ENCODE measurements at regions not wholly inside any gene's neighbourhood (a gene's known extent, or its start where the extent isn't known, plus 50 kb on each side); places are given as distances from the start of the nearest gene placed in this dataset.

DNA sequence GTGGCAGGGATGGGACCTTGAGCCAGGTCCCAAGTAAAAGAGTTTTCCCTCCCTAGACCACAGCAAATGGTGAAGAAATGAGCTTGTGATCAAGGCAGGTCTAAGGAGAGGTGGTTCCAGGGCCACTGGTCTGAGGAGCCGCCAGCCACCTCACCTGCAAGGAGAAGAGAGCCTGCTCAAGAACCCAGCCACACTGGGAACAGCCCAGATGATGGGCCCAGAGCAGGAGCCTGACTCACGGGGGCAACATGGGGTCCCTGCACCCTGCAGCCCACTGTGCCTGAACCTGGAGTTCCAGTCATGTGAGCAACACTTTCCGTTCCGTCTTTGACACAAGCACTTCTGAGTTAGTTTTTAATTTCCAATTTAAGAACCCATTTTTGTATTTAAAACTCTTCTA is 204.5 kb upstream of the CDH4 start:
- Histone ChIP-seq H2AFZ (replicated peaks; ENCODE audit: low read length, poor library complexity) (no peak overlapping the region), H2BK20ac (ENCODE audit: low read depth, low read length) (no peak overlapping the region), H3K27me3 (ENCODE audit: control insufficient read depth, insufficient read depth, low read length) (no peaks in the 10 kb centered on the region), H2AK5ac (ENCODE audit: low read depth, low read length) (no peak overlapping the region), H3K4me2 (ENCODE audit: low read depth, low read length) (no peak overlapping the region), H3K79me1 (ENCODE audit: low read depth in 1 of 2, low read length in 2 of 2) (no peaks in the 10 kb centered on the region), H3K36me3 (ENCODE audit: control insufficient read depth, insufficient read depth, low read length) (no peaks in the 10 kb centered on the region), H3K18ac (ENCODE audit: low read depth, low read length) (no peak overlapping the region), H3K4ac (ENCODE audit: low read depth, low read length) (no peak overlapping the region), H3K9me3 (ENCODE audit: control insufficient read depth, insufficient read depth, low read length) (peaks cover 16% of the 10 kb centered on the region), H4K8ac (ENCODE audit: low read depth in 2 of 2, low read length in 2 of 2) (no peak overlapping the region), H3K27ac (ENCODE audit: insufficient read depth, low read length) (no peak overlapping the region), H3K56ac (ENCODE audit: extremely low read depth, insufficient read depth, low read length) (no peak overlapping the region), H2BK5ac (ENCODE audit: low read depth, low read length, poor library complexity, severe bottlenecking) (no peak overlapping the region), H2BK120ac (ENCODE audit: low read depth, low read length) (no peak overlapping the region), H4K20me1 (ENCODE audit: insufficient read depth, low read length) (no peaks in the 10 kb centered on the region), H3K9me1 (ENCODE audit: insufficient read depth, low read length) (no peaks in the 10 kb centered on the region), H3K4me1 (ENCODE audit: control insufficient read depth, insufficient read depth, low read length) (no peaks in the 10 kb centered on the region), H4K91ac (ENCODE audit: insufficient read depth, low read depth, low read length) (no peak overlapping the region), H2AK9ac (replicated peaks; ENCODE audit: low read depth, low read length, poor library complexity) (no peak overlapping the region), H2BK15ac (ENCODE audit: low read depth, low read length) (no peak overlapping the region), H3K9ac (ENCODE audit: low read depth, low read length) (no peak overlapping the region), H3K23ac (ENCODE audit: low read depth, low read length) (no peak overlapping the region), H4K5ac (ENCODE audit: low read depth, low read length) (no peak overlapping the region), H3K4me3 (ENCODE audit: insufficient read depth, low read depth, low read length) (no peak overlapping the region), H3K14ac (replicated peaks; ENCODE audit: low read depth, low read length) (no peak overlapping the region)
- no peak for DNase-seq
- dilution Hi-C loops (cut with HindIII; ENCODE audit: low sequenced_read_pairs, unreplicated experiment), result no loop called here
- POLR2A ChIA-PET (ENCODE audit: unreplicated experiment), result no interaction called here
- intact Hi-C loops (cut with micrococcal nuclease), result no loop called here
- CTCF ChIA-PET, result no interaction called here
- 51% methylated on average over 2 of the region's 4 CpGs; no CpG with 5 or more reads in 1 of the 2 experiments for WGBS, 2 experiments (ENCODE audit: extremely low coverage in 2 of 2, insufficient read length in 1 of 2)
- in situ Hi-C loops (cut with MboI; ENCODE audit: low sequenced_read_pairs), result no loop called here
- no peak for ATAC-seq (ENCODE audit: low read depth)
- no peak for TF ChIP-seq MXI1 (IDR thresholded peaks at IDR 0.05; ENCODE audit: borderline replicate concordance, low read depth, low read length)
- TF ChIP-seq RAD21 (IDR thresholded peaks at IDR 0.05; ENCODE audit: low read length), result no peak
- TF ChIP-seq POLR2A (IDR thresholded peaks at IDR 0.05; ENCODE audit: low read depth, low read length), result no peak
- no peak for TF ChIP-seq MAFK (IDR thresholded peaks at IDR 0.05; ENCODE audit: low read depth, low read length)
- no peak for TF ChIP-seq NFE2L2 (IDR thresholded peaks at IDR 0.05; ENCODE audit: low read depth, low read length)
- TF ChIP-seq, protein P1, sequence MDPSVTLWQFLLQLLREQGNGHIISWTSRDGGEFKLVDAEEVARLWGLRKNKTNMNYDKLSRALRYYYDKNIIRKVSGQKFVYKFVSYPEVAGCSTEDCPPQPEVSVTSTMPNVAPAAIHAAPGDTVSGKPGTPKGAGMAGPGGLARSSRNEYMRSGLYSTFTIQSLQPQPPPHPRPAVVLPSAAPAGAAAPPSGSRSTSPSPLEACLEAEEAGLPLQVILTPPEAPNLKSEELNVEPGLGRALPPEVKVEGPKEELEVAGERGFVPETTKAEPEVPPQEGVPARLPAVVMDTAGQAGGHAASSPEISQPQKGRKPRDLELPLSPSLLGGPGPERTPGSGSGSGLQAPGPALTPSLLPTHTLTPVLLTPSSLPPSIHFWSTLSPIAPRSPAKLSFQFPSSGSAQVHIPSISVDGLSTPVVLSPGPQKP (IDR thresholded peaks at IDR 0.05; ENCODE audit: borderline replicate concordance, low read depth, low read length), result no peak
- no peak for TF ChIP-seq SMC3 (IDR thresholded peaks at IDR 0.05; ENCODE audit: low read depth, low read length)
- no peak for TF ChIP-seq USF2 (IDR thresholded peaks at IDR 0.05; ENCODE audit: low read depth, low read length)
- TF ChIP-seq CEBPB (IDR thresholded peaks at IDR 0.05; ENCODE audit: low read depth, low read length), result no peak
- TF ChIP-seq CHD1 (IDR thresholded peaks at IDR 0.05; ENCODE audit: low read depth, low read length), result no peak
- no peak for TF ChIP-seq BHLHE40 (IDR thresholded peaks at IDR 0.05; ENCODE audit: low read depth, low read length)
- no peak for TF ChIP-seq MAZ (IDR thresholded peaks at IDR 0.05; ENCODE audit: borderline replicate concordance, low read depth, low read length)
- no peak for TF ChIP-seq CTCF (conservative IDR thresholded peaks at IDR 0.05; ENCODE audit: low read depth, low read length)
- no peak for TF ChIP-seq RCOR1 (IDR thresholded peaks at IDR 0.05; ENCODE audit: insufficient replicate concordance, low read length)
- no TSS peak for BruUV-seq (replicated peaks)
